Thoracic aorta (tissue), 2 donors: ENCODE measurements at regions not wholly inside any gene's neighbourhood (a gene's known extent, or its start where the extent isn't known, plus 50 kb on each side); places are given as distances from the start of the nearest gene placed in this dataset.
"Not testable (repeated sequence)": the region's sequence is repeated elsewhere in the genome, so short reads cannot be mapped to it uniquely, and the experiment has no call there.

Source experiments
- ATAC-seq: fragments of 150-250 bp; one replicate; pipeline ENCODE4 v1.8.0; 2017; ENCODE audit warnings: low read depth; ENCODE audit not compliant: insufficient number of reproducible peaks, low FRiP score
- DNase-seq: peaks from one replicate; pipeline ENCODE4 v3.0.0-alpha.2; 2020; ENCODE audit warnings: low spot score
- H3K27ac ChIP-seq, 2 donors: fragments of 200-600 bp; sonication (generic); 1 replicate in 1 of 2; 2 replicates in 1 of 2; pipeline ENCODE4 v1.5.1; 2016; ENCODE audit warnings: mild to moderate bottlenecking in 2 of 2, moderate library complexity in 2 of 2
- H3K27me3 ChIP-seq: fragments of 200-600 bp; sonication (generic); replicated peaks from 2 replicates; pipeline ENCODE4 v1.6.0; 2016; ENCODE audit warnings: mild to moderate bottlenecking; ENCODE audit not compliant: insufficient read depth
- H3K36me3 ChIP-seq: fragments of 200-600 bp; sonication (generic); one replicate; pipeline ENCODE4 v1.5.1; 2016
- H3K4me1 ChIP-seq, 2 donors: fragments of 200-600 bp; sonication (generic); 1 replicate in 1 of 2; 2 replicates in 1 of 2; pipeline versions ENCODE4 v1.5.1 to v1.6.0; 2016; ENCODE audit warnings: low read depth in 2 of 2, mild to moderate bottlenecking in 1 of 2; ENCODE audit not compliant: control insufficient read depth in 1 of 2
- H3K4me3 ChIP-seq: fragments of 200-600 bp; sonication (generic); 2 replicates; pipeline ENCODE4 v1.5.1; 2016; ENCODE audit warnings: mild to moderate bottlenecking
- H3K9me3 ChIP-seq: fragments of 200-600 bp; sonication (generic); 2 replicates; pipeline ENCODE4 v1.5.1; 2016
- TF ChIP-seq, protein P1 (sequence below): fragments of 200-600 bp; sonication (generic); IDR thresholded peaks from one replicate; pipeline ENCODE4 v1.5.1; 2019; ENCODE audit warnings: antibody characterized with exemption

DNA sequence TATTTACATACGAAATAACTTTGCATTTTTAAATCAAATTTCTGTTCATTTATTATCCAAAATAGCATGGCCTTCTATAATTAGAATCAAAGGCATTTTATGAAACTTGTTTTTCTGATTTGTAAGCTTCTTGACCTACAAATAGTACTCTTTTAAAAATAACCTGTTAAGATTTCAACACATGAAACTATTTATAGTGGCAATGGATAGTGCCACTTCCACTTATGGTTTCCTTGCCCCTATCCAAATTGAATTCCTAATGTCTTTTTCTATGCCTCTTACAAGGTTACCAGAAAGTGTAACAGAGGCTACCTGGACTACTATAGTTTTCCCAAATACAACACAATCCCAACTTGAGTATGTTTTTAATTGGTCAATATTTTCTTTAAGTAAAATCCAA, 263.5 kb downstream of the SEMA3D start:
- ATAC-seq (no peak), DNase-seq (no peak)
- H3K9me3 ChIP-seq, result no peaks in the 10 kb centered on the region
- no peaks in the 10 kb centered on the region for H3K27me3 ChIP-seq
- H3K36me3 ChIP-seq, result no peaks in the 10 kb centered on the region
- H3K27ac ChIP-seq, result no peak overlapping the region
- H3K4me1 ChIP-seq, result no peaks in the 10 kb centered on the region
- TF ChIP-seq, protein P1, sequence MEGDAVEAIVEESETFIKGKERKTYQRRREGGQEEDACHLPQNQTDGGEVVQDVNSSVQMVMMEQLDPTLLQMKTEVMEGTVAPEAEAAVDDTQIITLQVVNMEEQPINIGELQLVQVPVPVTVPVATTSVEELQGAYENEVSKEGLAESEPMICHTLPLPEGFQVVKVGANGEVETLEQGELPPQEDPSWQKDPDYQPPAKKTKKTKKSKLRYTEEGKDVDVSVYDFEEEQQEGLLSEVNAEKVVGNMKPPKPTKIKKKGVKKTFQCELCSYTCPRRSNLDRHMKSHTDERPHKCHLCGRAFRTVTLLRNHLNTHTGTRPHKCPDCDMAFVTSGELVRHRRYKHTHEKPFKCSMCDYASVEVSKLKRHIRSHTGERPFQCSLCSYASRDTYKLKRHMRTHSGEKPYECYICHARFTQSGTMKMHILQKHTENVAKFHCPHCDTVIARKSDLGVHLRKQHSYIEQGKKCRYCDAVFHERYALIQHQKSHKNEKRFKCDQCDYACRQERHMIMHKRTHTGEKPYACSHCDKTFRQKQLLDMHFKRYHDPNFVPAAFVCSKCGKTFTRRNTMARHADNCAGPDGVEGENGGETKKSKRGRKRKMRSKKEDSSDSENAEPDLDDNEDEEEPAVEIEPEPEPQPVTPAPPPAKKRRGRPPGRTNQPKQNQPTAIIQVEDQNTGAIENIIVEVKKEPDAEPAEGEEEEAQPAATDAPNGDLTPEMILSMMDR, result no peak
- H3K4me3 ChIP-seq, result no peak overlapping the region

DNA sequence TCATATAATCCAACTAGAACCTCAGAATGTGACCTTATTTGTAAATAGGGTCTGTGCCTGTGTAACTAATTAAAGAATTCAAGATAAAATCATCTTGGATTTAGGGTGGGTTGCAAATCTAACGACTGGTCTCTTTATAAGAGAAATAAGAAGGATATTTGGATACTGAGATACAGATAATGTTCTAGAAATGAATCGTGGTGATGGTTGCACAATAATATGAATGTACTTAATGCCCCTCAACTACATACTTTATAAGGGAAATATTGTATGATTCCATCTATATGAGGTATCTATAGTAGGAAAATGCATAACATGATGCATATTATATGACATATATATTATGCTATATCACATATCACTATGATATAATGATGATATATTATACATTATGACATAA, 265.7 kb downstream of the SEMA3D start:
- Histone ChIP-seq H3K36me3 (no peaks in the 10 kb centered on the region), H3K4me3 (no peak overlapping the region), H3K9me3 (no peaks in the 10 kb centered on the region), H3K4me1 (no peaks in the 10 kb centered on the region), H3K27me3 (no peaks in the 10 kb centered on the region), H3K27ac (no peak overlapping the region)
- TF ChIP-seq, protein P1, result no peak
- ATAC-seq (no peak), DNase-seq (no peak)

DNA sequence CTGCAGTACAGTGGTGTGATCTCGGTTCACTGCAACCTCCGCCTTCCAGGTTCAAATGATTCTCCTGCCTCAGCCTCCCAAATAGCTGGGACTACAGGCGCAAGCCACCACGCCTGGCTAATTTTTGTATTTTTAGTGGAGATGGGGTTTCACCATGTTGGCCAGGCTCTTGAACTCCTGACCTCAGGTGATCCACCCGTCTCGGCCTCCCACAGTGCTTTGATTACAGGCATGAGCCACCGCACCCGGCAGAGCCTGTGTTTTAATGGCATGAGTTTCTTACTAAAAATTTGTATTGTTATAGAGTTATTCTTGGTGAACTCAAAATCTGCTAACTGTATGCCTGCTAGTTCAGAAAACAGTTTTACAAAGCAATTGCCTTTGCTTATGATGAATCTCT, 269.9 kb downstream of the SEMA3D start:
- not testable (repeated sequence) for ATAC-seq, H3K27me3 ChIP-seq, H3K27ac ChIP-seq, H3K4me1 ChIP-seq, H3K36me3 ChIP-seq, H3K9me3 ChIP-seq, H3K4me3 ChIP-seq, DNase-seq

DNA sequence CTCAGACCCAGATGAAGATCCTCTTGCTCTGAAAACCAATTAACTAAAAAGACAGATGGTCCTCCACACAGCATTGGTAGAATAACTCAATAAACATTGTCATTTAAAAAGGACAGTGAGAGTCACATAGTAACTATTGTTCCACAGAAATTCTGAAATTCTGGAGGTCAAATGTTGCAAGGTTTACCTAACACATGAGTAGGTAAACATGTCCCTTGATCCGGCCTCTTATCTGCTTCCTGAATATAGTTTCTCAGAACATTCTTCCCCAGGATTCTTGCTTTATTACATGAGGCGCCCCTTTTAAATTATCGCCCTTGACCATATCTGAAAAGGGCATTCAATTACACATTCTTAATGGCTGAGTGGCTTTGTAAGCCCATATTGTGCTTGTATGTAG, 270.7 kb downstream of the SEMA3D start:
- H3K4me1 ChIP-seq, result no peaks in the 10 kb centered on the region
- no peak for DNase-seq
- H3K4me3 ChIP-seq, result no peak overlapping the region
- no peak overlapping the region for H3K27ac ChIP-seq
- no peaks in the 10 kb centered on the region for H3K9me3 ChIP-seq
- no peaks in the 10 kb centered on the region for H3K27me3 ChIP-seq
- ATAC-seq, result no peak
- TF ChIP-seq, protein P1, result no peak
- H3K36me3 ChIP-seq, result no peaks in the 10 kb centered on the region

DNA sequence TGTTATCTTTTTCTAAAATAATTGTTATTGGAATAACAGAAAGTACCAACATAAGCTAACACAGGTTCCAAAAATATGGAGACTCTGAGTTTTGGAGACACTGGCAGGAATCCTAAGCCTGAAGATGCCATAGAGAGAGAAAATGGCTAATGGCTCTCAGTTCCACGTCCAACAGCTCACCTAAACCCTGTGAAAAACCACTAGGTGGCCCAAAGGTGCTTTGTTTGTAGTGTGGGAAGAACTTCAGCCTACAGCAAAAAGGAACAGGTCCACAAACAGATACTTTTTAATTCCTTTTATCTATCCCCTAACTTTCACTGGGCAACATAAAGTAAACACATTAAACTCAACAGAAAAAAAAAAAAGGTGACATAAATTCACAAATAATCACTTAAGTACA, 272.3 kb downstream of the SEMA3D start:
- TF ChIP-seq, protein P1, result no peak
- Histone ChIP-seq H3K27me3 (no peaks in the 10 kb centered on the region), H3K4me3 (no peak overlapping the region), H3K9me3 (no peaks in the 10 kb centered on the region), H3K4me1 (no peaks in the 10 kb centered on the region), H3K27ac (no peak overlapping the region), H3K36me3 (no peaks in the 10 kb centered on the region)
- DNase-seq, result no peak
- no peak for ATAC-seq

DNA sequence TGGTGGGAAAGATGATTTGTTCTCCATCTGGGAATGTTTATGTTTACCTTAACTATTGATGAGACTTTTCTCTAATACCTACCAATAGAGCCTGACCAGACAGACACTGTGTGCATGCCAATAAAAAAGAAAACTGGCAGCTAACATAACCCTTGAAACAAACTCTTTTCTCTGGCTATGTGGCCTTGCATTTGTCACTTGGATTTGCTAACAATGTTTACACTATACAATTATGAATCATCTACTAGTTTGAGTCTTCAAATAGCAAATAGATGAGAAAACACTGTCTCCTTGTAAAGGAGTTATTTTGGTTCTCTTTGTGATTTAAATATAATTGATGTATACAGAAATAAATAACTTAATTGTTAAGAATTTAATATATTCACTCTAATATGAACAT, 273.1 kb downstream of the SEMA3D start:
- peaks cover 0 to 3% of the 10 kb centered on the region in 2 donors for H3K4me1 ChIP-seq
- no peaks in the 10 kb centered on the region for H3K9me3 ChIP-seq
- H3K4me3 ChIP-seq, result no peak overlapping the region
- ATAC-seq, result no peak
- no peaks in the 10 kb centered on the region for H3K27me3 ChIP-seq
- H3K36me3 ChIP-seq, result no peaks in the 10 kb centered on the region
- TF ChIP-seq, protein P1, result no peak
- no peak overlapping the region for H3K27ac ChIP-seq
- DNase-seq, result no peak
